ENCODE measurements at regions not wholly inside any gene's neighbourhood (a gene's known extent, or its start where the extent isn't known, plus 50 kb on each side); places are given as distances from the start of the nearest gene placed in this dataset.

DNA sequence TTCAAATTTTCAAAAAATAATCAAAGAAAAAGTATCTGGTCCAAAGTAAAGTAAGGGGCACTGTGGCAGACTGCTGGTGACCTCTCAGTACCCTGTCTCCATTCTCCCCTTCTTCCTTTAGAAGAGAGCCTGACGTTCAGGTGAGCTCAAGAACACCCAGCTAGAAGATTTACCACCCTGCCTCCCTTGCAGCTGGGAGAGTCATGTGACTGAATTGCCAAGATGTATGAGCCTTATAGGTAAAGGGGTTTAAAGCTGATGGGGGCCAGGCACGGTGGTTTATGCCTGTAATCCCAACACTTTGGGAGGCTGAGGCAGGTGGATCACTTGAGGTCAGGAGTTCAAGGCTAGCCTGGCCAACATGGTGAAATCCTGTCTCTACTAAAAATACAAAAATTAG is 86.3 kb upstream of the NANOS1 start:
- Histone ChIP-seq H3K4me1 (ENCODE audit: control insufficient read depth, extremely low read depth, insufficient read depth, low read length) (peaks cover 11% of the 10 kb centered on the region), H3K9ac (ENCODE audit: control insufficient read depth, extremely low read depth, insufficient read depth, low read length) (no peak overlapping the region), H3K9me3 (ENCODE audit: control insufficient read depth, low read depth, low read length) (no peaks in the 10 kb centered on the region), H2AFZ (ENCODE audit: control insufficient read depth, low read length) (no peak overlapping the region), H3K79me2 (ENCODE audit: control insufficient read depth, insufficient read depth, low read length) (no peaks in the 10 kb centered on the region), H3K27ac (ENCODE audit: control insufficient read depth, insufficient read depth, low read length) (no peak overlapping the region), H3K27me3 (ENCODE audit: control insufficient read depth, extremely low read depth, insufficient read depth, low read length) (no peaks in the 10 kb centered on the region), H3K9me1 (ENCODE audit: control insufficient read depth, extremely low read depth, insufficient read depth, low read length) (no peaks in the 10 kb centered on the region), H3K36me3 (ENCODE audit: control insufficient read depth in 2 of 2, extremely low read depth in 1 of 2, insufficient read depth in 2 of 2, low read length in 2 of 2) (no peaks in the 10 kb centered on the region), H3K4me2 (ENCODE audit: control insufficient read depth, extremely low read depth, insufficient read depth, low read depth, low read length) (no peak overlapping the region), H3K4me3 (ENCODE audit: control insufficient read depth in 2 of 3, extremely low read depth in 1 of 3, insufficient read depth in 2 of 3, low read depth in 1 of 3, low read length in 3 of 3) (no peak overlapping the region), H4K20me1 (ENCODE audit: control insufficient read depth, extremely low read depth, insufficient read depth, low read length) (no peaks in the 10 kb centered on the region)
- TF ChIP-seq EZH2 (IDR thresholded peaks at IDR 0.05; ENCODE audit: low read length) (no peak), CTCF (optimal IDR thresholded peaks at IDR 0.05 in 1 of 3, IDR thresholded peaks at IDR 0.05 in 1 of 3, conservative IDR thresholded peaks at IDR 0.05 in 1 of 3; ENCODE audit: extremely low read depth in 1 of 3, insufficient read depth in 2 of 3, low read length in 3 of 3) (no peak)
- dilution Hi-C loops (cut with MboI; ENCODE audit: extremely low pct_ligation_motif_present, low sequenced_read_pairs), result no loop called here
- DNase-seq (ENCODE audit: low read depth, low spot score) (no peak), FAIRE-seq (no peak)

DNA sequence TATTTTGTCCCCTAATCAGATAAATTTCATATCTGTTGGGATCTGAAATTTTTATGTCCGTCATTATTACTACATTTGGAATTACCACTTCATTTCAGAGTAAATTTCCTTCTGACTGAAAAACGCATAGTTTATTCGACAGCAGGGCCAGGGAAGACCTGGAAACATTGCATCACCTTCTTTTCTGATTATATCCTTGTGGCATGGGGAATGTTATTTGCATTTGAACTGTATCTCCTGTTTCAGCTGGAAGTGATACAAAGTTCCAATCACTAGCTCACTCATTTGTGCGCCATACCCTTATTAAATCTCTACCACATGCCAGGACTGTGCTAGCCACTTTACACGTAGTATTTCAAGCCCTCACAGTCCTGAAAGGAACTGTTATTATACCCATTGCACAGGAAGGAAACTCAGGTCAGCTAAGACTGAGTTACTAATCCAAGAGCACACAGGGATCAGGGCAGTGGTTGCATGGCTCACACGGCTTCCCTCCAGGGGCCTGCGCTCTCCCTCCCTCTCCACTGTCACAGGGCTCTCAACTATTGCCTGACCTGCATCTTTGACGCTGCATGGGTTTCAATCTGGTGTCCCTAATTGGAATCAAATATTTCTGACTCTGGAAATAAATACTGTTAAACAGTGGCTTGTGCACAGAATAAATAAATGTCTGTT is 84.4 kb upstream of the NANOS1 start:
- H3K27ac ChIP-seq (ENCODE audit: control insufficient read depth, insufficient read depth, low read length), result no peak overlapping the region
- H3K9ac ChIP-seq (ENCODE audit: control insufficient read depth, extremely low read depth, insufficient read depth, low read length), result no peak overlapping the region
- H3K9me3 ChIP-seq (ENCODE audit: control insufficient read depth, low read depth, low read length), result no peaks in the 10 kb centered on the region
- FAIRE-seq, result no peak
- H3K27me3 ChIP-seq (ENCODE audit: control insufficient read depth, extremely low read depth, insufficient read depth, low read length), result no peaks in the 10 kb centered on the region
- no peaks in the 10 kb centered on the region for H4K20me1 ChIP-seq (ENCODE audit: control insufficient read depth, extremely low read depth, insufficient read depth, low read length)
- TF ChIP-seq CTCF (optimal IDR thresholded peaks at IDR 0.05 in 1 of 3, IDR thresholded peaks at IDR 0.05 in 1 of 3, conservative IDR thresholded peaks at IDR 0.05 in 1 of 3; ENCODE audit: extremely low read depth in 1 of 3, insufficient read depth in 2 of 3, low read length in 3 of 3) (no peak), EZH2 (IDR thresholded peaks at IDR 0.05; ENCODE audit: low read length) (no peak)
- DNase-seq (ENCODE audit: low read depth, low spot score), result no peak
- no peak overlapping the region for H3K4me2 ChIP-seq (ENCODE audit: control insufficient read depth, extremely low read depth, insufficient read depth, low read depth, low read length)
- H3K79me2 ChIP-seq (ENCODE audit: control insufficient read depth, insufficient read depth, low read length), result no peaks in the 10 kb centered on the region
- dilution Hi-C loops (cut with MboI; ENCODE audit: extremely low pct_ligation_motif_present, low sequenced_read_pairs), result no loop called here
- H3K4me1 ChIP-seq (ENCODE audit: control insufficient read depth, extremely low read depth, insufficient read depth, low read length), result peaks cover 15% of the 10 kb centered on the region
- no peak overlapping the region for H2AFZ ChIP-seq (ENCODE audit: control insufficient read depth, low read length)
- no peaks in the 10 kb centered on the region for H3K36me3 ChIP-seq (ENCODE audit: control insufficient read depth in 2 of 2, extremely low read depth in 1 of 2, insufficient read depth in 2 of 2, low read length in 2 of 2)
- H3K9me1 ChIP-seq (ENCODE audit: control insufficient read depth, extremely low read depth, insufficient read depth, low read length), result no peaks in the 10 kb centered on the region
- H3K4me3 ChIP-seq (ENCODE audit: control insufficient read depth in 2 of 3, extremely low read depth in 1 of 3, insufficient read depth in 2 of 3, low read depth in 1 of 3, low read length in 3 of 3), result no peak overlapping the region

All from keratinocyte (primary cell).